Uterus (tissue), 3 donors: ENCODE measurements at regions not wholly inside any gene's neighbourhood (a gene's known extent, or its start where the extent isn't known, plus 50 kb on each side); places are given as distances from the start of the nearest gene placed in this dataset.
"Not testable (repeated sequence)": the region's sequence is repeated elsewhere in the genome, so short reads cannot be mapped to it uniquely, and the experiment has no call there.

ENCODE experiments used
- DNase-seq, 2 donors: peaks; one replicate each; pipeline ENCODE4 v3.0.0-alpha.2; 2019 to 2020
- H3K27ac ChIP-seq, 2 donors: fragments of 200-600 bp; sonication (generic); 1 replicate in 1 of 2; 2 replicates in 1 of 2; pipeline ENCODE4 v1.5.1; 2016 to 2018
- H3K27me3 ChIP-seq, 2 donors: fragments of 200-600 bp; sonication (generic); one replicate each; pipeline ENCODE4 v1.5.1; 2018 to 2019; ENCODE audit warnings: control low read depth in 1 of 2
- H3K36me3 ChIP-seq, 2 donors: fragments of 200-600 bp; sonication (generic); one replicate each; pipeline ENCODE4 v1.5.1; 2019; ENCODE audit warnings: control low read depth in 1 of 2
- H3K4me1 ChIP-seq, 2 donors: fragments of 200-600 bp; sonication (generic); one replicate each; pipeline ENCODE4 v1.5.1; 2018 to 2019; ENCODE audit warnings: control low read depth in 1 of 2
- H3K4me3 ChIP-seq, 2 donors: fragments of 200-600 bp; sonication (generic); 1 replicate in 1 of 2; 2 replicates in 1 of 2; pipeline ENCODE4 v1.5.1; 2018 to 2019; ENCODE audit warnings: mild to moderate bottlenecking in 1 of 2
- H3K9me3 ChIP-seq, 2 donors: fragments of 200-600 bp; sonication (generic); one replicate each; pipeline ENCODE4 v1.5.1; 2019; ENCODE audit warnings: control low read depth in 1 of 2
- POLR2A ChIP-seq, 2 donors: fragments of 450-650 bp; IDR thresholded peaks; one replicate each; pipeline ENCODE4 v1.6.1; 2016; ENCODE audit warnings: antibody characterized with exemption in 2 of 2, mild to moderate bottlenecking in 1 of 2, moderate library complexity in 1 of 2
- intact Hi-C: fragments of 100-400 bp; cut with DNase I; formaldehyde crosslinking; loops from one replicate; pipeline ENCODE4 v1.15.1; 2023; ENCODE audit warnings: low total_unique reads
- TF ChIP-seq, protein P1 (sequence below), 4 experiments: fragments of 200-600 bp in 2 of 4; fragments of 450-650 bp in 2 of 4; sonication (generic) in 2 of 4; IDR thresholded peaks; one replicate each; pipeline ENCODE4 v1.5.1; 2016 to 2019; ENCODE audit warnings: antibody characterized with exemption in 4 of 4, mild to moderate bottlenecking in 2 of 4, moderate library complexity in 1 of 4
- donor health status: DM: yes; HTN: yes; CAD: no.

DNA sequence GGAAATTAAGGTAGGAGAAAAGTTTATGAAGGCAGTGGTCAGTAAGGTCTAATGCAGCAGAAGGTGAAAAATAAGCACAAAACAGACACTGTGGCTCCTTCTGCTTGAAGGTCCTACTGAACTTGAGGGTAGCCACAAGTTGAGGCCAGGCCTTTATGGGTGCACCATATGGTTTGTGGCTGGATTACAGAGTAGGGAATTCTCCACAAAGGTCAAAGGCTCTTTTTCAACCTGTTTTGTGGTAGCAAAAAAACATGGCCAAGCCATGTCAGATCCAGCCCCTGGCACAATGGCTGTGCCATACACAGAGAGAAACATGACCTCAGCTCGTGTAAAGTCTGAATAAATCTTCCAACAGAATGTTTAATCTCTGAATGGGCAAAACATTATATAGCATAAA, 214.0 kb downstream of the SATB1 start:
- Histone ChIP-seq H3K27me3 (no peaks in the 10 kb centered on the region), H3K36me3 (no peaks in the 10 kb centered on the region), H3K4me3 (no peak overlapping the region), H3K9me3 (no peaks in the 10 kb centered on the region), H3K27ac (no peak overlapping the region), H3K4me1 (no peaks in the 10 kb centered on the region)
- TF ChIP-seq, protein P1, sequence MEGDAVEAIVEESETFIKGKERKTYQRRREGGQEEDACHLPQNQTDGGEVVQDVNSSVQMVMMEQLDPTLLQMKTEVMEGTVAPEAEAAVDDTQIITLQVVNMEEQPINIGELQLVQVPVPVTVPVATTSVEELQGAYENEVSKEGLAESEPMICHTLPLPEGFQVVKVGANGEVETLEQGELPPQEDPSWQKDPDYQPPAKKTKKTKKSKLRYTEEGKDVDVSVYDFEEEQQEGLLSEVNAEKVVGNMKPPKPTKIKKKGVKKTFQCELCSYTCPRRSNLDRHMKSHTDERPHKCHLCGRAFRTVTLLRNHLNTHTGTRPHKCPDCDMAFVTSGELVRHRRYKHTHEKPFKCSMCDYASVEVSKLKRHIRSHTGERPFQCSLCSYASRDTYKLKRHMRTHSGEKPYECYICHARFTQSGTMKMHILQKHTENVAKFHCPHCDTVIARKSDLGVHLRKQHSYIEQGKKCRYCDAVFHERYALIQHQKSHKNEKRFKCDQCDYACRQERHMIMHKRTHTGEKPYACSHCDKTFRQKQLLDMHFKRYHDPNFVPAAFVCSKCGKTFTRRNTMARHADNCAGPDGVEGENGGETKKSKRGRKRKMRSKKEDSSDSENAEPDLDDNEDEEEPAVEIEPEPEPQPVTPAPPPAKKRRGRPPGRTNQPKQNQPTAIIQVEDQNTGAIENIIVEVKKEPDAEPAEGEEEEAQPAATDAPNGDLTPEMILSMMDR (IDR thresholded peaks at IDR 0.05), result no peak
- no peak for TF ChIP-seq POLR2A (IDR thresholded peaks at IDR 0.05)
- intact Hi-C loops, result no loop called here
- no peak for DNase-seq

DNA sequence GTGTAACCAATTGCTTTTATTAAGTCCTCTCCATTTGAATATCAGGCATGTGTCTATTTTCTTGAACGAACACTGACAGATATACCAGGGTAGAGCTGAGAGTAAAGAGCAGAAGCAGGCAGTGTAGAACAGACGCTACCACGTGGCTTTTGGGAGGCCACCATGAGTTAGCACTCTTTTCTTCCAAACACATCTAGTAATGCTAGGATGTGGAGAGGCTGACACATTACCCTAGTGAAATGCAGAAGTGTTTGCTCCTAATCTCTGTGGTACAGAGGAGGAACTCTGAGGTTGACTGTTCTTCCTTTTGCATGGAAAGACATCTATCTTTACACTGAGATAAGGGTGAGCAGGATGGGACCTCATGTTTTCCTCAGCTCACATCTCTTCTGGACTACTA, 216.3 kb downstream of the SATB1 start:
- Histone ChIP-seq H3K36me3 (no peaks in the 10 kb centered on the region), H3K4me1 (no peaks in the 10 kb centered on the region), H3K4me3 (no peak overlapping the region), H3K27me3 (no peaks in the 10 kb centered on the region), H3K9me3 (no peaks in the 10 kb centered on the region), H3K27ac (no peak overlapping the region)
- no peak for TF ChIP-seq POLR2A (IDR thresholded peaks at IDR 0.05)
- TF ChIP-seq, protein P1 (IDR thresholded peaks at IDR 0.05), result no peak
- intact Hi-C loops, result no loop called here
- DNase-seq, result no peak

DNA sequence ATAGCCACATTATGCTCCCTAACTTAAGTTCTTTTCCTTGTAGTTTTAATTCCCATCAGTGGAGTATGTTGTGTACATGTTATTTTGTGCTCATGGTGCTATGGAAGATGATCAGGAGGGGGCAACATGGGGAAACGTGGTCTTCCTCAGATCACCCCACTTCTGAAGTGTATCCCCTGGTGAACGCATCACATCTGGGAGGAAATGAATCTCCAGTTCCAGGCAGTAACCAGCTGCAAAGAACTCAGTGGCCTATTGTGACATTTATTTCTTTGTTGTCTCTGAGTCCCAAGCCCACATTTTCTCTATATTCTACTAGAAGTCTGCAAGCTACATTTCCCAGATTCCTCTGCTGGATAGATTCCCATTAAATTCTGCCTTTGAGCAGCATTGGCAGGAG, 217.0 kb downstream of the SATB1 start:
- no peaks in the 10 kb centered on the region for H3K9me3 ChIP-seq
- intact Hi-C loops, result no loop called here
- H3K4me1 ChIP-seq, result no peaks in the 10 kb centered on the region

DNA sequence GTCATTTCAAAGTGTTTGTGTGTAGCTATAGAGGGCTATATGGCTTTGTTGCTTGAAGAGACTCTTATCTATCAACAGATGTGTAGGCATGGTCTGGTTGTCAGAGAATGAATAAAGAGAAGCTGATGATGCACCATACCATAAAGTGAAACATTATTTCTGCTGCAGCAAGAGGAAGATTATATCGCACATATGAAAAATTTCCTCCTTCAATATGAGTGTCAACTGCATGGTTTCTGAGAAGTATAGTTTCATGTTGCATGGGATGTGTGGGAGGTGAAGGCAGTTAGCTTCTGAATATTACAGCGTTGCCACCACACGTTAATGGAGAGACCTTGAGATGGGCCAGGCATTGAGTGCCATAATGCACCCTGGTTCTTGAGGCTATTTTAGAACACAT, 217.9 kb downstream of the SATB1 start:
- Histone ChIP-seq H3K4me1 (no peaks in the 10 kb centered on the region), H3K4me3 (no peak overlapping the region), H3K27ac (no peak overlapping the region), H3K9me3 (no peaks in the 10 kb centered on the region), H3K36me3 (no peaks in the 10 kb centered on the region), H3K27me3 (no peaks in the 10 kb centered on the region)
- TF ChIP-seq POLR2A (IDR thresholded peaks at IDR 0.05), result no peak
- TF ChIP-seq, protein P1 (IDR thresholded peaks at IDR 0.05), result no peak
- DNase-seq, result no peak
- intact Hi-C loops, result no loop called here

More for the DNA sequence above, 217.0 kb downstream of the SATB1 start:
- H3K4me3 ChIP-seq, result no peak overlapping the region
- no peaks in the 10 kb centered on the region for H3K27me3 ChIP-seq
- no peaks in the 10 kb centered on the region for H3K36me3 ChIP-seq
- H3K27ac ChIP-seq, result no peak overlapping the region
- TF ChIP-seq POLR2A (IDR thresholded peaks at IDR 0.05), result no peak
- TF ChIP-seq, protein P1 (IDR thresholded peaks at IDR 0.05), result no peak
- DNase-seq, result no peak

DNA sequence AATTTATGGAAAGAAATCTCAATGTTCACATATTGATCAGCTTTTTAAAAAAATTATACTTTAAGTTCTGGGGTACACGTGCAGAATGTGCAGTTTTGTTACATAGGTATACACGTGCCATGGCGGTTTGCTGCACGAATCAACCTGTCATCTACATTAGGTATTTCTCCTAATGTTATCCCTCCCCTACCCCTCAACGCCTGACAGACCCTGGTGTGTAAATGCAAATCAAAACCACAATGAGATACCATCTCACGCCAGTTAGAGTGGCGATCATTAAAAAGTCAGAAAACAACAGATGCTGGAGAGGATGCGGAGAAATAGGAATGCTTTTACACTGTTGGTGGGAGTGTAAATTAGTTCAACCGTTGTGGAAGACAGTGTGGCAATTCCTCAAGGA, 219.4 kb downstream of the SATB1 start:
- intact Hi-C loops, H3K27me3 ChIP-seq, H3K9me3 ChIP-seq, H3K27ac ChIP-seq, H3K36me3 ChIP-seq, H3K4me1 ChIP-seq, H3K4me3 ChIP-seq, DNase-seq: not testable (repeated sequence)

DNA sequence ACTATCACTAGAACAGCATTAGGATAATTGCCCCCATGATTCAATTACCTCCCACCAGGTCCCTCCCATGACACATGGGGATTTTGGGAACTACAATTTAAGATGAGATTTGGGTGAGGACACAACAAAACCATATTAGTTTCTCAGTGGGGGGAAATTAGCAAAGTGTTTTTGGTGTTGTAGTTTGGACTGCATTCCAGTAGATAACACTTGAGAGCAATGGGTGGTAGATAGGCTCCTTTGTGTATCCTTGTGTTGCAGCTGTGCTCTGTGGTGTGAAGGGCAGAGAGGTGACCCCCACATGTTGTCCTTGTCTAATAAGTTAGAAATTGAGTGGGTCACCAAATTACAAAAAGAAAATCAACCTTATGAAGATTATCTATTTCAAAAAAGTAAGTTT, 223.8 kb downstream of the SATB1 start:
- no peak overlapping the region for H3K4me3 ChIP-seq
- H3K27ac ChIP-seq, result no peak overlapping the region
- intact Hi-C loops, result no loop called here
- TF ChIP-seq, protein P1 (IDR thresholded peaks at IDR 0.05), result no peak
- TF ChIP-seq POLR2A (IDR thresholded peaks at IDR 0.05), result no peak
- peaks cover 0 to 4% of the 10 kb centered on the region in 2 donors for H3K9me3 ChIP-seq
- no peaks in the 10 kb centered on the region for H3K4me1 ChIP-seq
- no peaks in the 10 kb centered on the region for H3K27me3 ChIP-seq
- H3K36me3 ChIP-seq, result no peaks in the 10 kb centered on the region
- no peak for DNase-seq
